Transverse colon (tissue), 3 donors: ENCODE measurements at regions not wholly inside any gene's neighbourhood (a gene's known extent, or its start where the extent isn't known, plus 50 kb on each side); places are given as distances from the start of the nearest gene placed in this dataset.

Experiments
- CTCF ChIP-seq, 5 experiments: fragments of 200-600 bp in 3 of 5; fragments of 450-650 bp in 2 of 5; sonication (generic) in 3 of 5; IDR thresholded peaks; 1 replicate in 2 of 5; 2 replicates in 3 of 5; pipeline ENCODE4 v1.5.1; 2016 to 2017; ENCODE audit warnings: antibody characterized with exemption in 5 of 5, inconsistent platforms in 3 of 5, mild to moderate bottlenecking in 2 of 5, moderate library complexity in 1 of 5
- EP300 ChIP-seq: sonication (generic); formaldehyde crosslinking; IDR thresholded peaks from one replicate; pipeline ENCODE4 v1.6.1; 2017; ENCODE audit warnings: antibody characterized with exemption, low read depth

- no peak for TF ChIP-seq CTCF (IDR thresholded peaks at IDR 0.05)
- TF ChIP-seq EP300: no peak
Observed at GRCh38 chr11:115097796-115098408, 406.3 kb downstream of the CADM1 start.
